HCT116 (cell line): ENCODE measurements at regions not wholly inside any gene's neighbourhood (a gene's known extent, or its start where the extent isn't known, plus 50 kb on each side); places are given as distances from the start of the nearest gene placed in this dataset.

Experiments
- ATAC-seq: fragments of 200-7000 bp; cut with Tn5 transposase; 2 replicates; pipeline ENCODE4 v1.9.1; 2020; ENCODE audit warnings: mild to moderate bottlenecking, moderate library complexity
- BruUV-seq: library from RNA; stranded (reverse); fragments of 400-500 nt; replicated peaks from 2 replicates; lab custom pipeline; 2021; lab: Mats Ljungman, UMichigan
- CTCF ChIA-PET: fragments of 300-600 bp; sonication (Branson Sonifier 250); formaldehyde crosslinking; loops from one replicate; lab custom pipeline; 2021; ENCODE audit warnings: antibody characterized with exemption; lab: Charles Lee
- POLR2A ChIA-PET: fragments of 300-600, 350-600 bp; sonication (Branson Sonifier 250); formaldehyde crosslinking; loops from one replicate; lab custom pipeline; 2021; ENCODE audit warnings: antibody characterized with exemption; lab: Charles Lee
- RAD21 ChIA-PET, 2 experiments: fragments of 300-600 bp; sonication (Branson Sonifier 250); formaldehyde crosslinking; loops; one replicate each; lab custom pipeline; 2023; ENCODE audit warnings: low total read pairs in 2 of 2; ENCODE audit not compliant: uncharacterized antibody in 2 of 2, unreplicated experiment in 2 of 2, low non-redundant PET in 1 of 2; lab: Charles Lee
- DNase-seq: peaks from one replicate; pipeline ENCODE4 v3.0.0-alpha.2; 2010; ENCODE audit warnings: low read depth, low spot score
- H2AFZ ChIP-seq: fragments of 200-600 bp; shearing (Covaris generic), sonication (generic); 2 replicates; pipeline ENCODE4 v1.6.1; 2017; ENCODE audit warnings: low read depth, mixed run types, mixed read lengths, antibody characterized with exemption, low read length; ENCODE audit not compliant: poor library complexity, severe bottlenecking
- H3K27ac ChIP-seq: 2 replicates; pipeline ENCODE4 v1.5.1; 2012; ENCODE audit warnings: low read depth, low read length
- H3K27me3 ChIP-seq: fragments of 200-600 bp; sonication (generic); 2 replicates; pipeline ENCODE4 v1.6.1; 2016; ENCODE audit warnings: mixed run types, low read length, mixed read lengths; ENCODE audit not compliant: insufficient read depth
- H3K36me3 ChIP-seq, 2 experiments: fragments of 200-500 bp in 1 of 2; fragments of 200-600 bp in 1 of 2; sonication (Bioruptor generic) in 1 of 2; sonication (generic) in 1 of 2; 2 replicates each; pipeline versions ENCODE4 v1.5.1 to v1.6.1; 2014 to 2016; ENCODE audit warnings: low read length in 2 of 2, inconsistent platforms in 1 of 2, mixed read lengths in 1 of 2, mixed run types in 1 of 2; ENCODE audit not compliant: insufficient read depth in 2 of 2, control insufficient read depth in 1 of 2
- H3K4me1 ChIP-seq, 2 experiments: fragments of 200-600 bp in 1 of 2; sonication (generic) in 1 of 2; 2 replicates each; pipeline versions ENCODE4 v1.5.1 to v1.6.1; 2012 to 2017; ENCODE audit warnings: low read length in 2 of 2, inconsistent platforms in 1 of 2, mild to moderate bottlenecking in 1 of 2, mixed read lengths in 1 of 2, mixed run types in 1 of 2, moderate library complexity in 1 of 2; ENCODE audit not compliant: insufficient read depth in 2 of 2, control insufficient read depth in 1 of 2
- H3K4me2 ChIP-seq: fragments of 200-600 bp; sonication (generic); 2 replicates; pipeline ENCODE4 v1.6.1; 2017; ENCODE audit warnings: mixed run types, low read length, mixed read lengths
- H3K4me3 ChIP-seq, 2 experiments: fragments of 200-600 bp in 1 of 2; sonication (generic) in 1 of 2; replicated peaks in 1 of 2; 2 replicates each; pipeline ENCODE4 v1.5.1; 2011 to 2016; ENCODE audit warnings: low read length in 2 of 2, control low read depth in 1 of 2, low read depth in 1 of 2, mild to moderate bottlenecking in 1 of 2, mixed read lengths in 1 of 2, mixed run types in 1 of 2
- H3K79me2 ChIP-seq: fragments of 200-600 bp; sonication (generic); 2 replicates; pipeline ENCODE4 v1.6.1; 2017; ENCODE audit warnings: mild to moderate bottlenecking, mixed run types, low read length, moderate library complexity, mixed read lengths; ENCODE audit not compliant: insufficient read depth
- H3K9ac ChIP-seq: fragments of 200-600 bp; sonication (generic); 2 replicates; pipeline ENCODE4 v1.6.1; 2016; ENCODE audit warnings: low read length, mixed read lengths
- H3K9me2 ChIP-seq: fragments of 200-600 bp; sonication (generic), shearing (Covaris generic); 2 replicates; pipeline ENCODE4 v1.6.1; 2017; ENCODE audit warnings: mixed run types, mild to moderate bottlenecking, moderate library complexity; ENCODE audit not compliant: insufficient read depth
- H3K9me3 ChIP-seq, 2 experiments: fragments of 200-500 bp in 1 of 2; fragments of 200-600 bp in 1 of 2; sonication (Bioruptor generic) in 1 of 2; sonication (generic) in 1 of 2; 2 replicates each; pipeline ENCODE4 v1.6.1; 2014 to 2017; ENCODE audit warnings: low read length in 2 of 2, mixed read lengths in 2 of 2, inconsistent platforms in 1 of 2, low read depth in 1 of 2, mild to moderate bottlenecking in 1 of 2, mixed run types in 1 of 2, moderate library complexity in 1 of 2; ENCODE audit not compliant: control insufficient read depth in 1 of 2, insufficient read depth in 1 of 2
- H4K20me1 ChIP-seq: fragments of 200-600 bp; sonication (generic), shearing (Covaris generic); 2 replicates; pipeline ENCODE4 v1.6.1; 2017; ENCODE audit warnings: mixed run types, mild to moderate bottlenecking, moderate library complexity; ENCODE audit not compliant: insufficient read depth
- CBX3 ChIP-seq: IDR thresholded peaks from 2 replicates; pipeline ENCODE4 v1.6.1; 2012; ENCODE audit warnings: low read depth
- CEBPB ChIP-seq: IDR thresholded peaks from 2 replicates; pipeline ENCODE4 v1.6.1; 2012; ENCODE audit warnings: low read depth
- CTCF ChIP-seq, 3 experiments: fragments of 200-600 bp in 1 of 3; sonication (generic) in 1 of 3; IDR thresholded peaks in 2 of 3; conservative IDR thresholded peaks in 1 of 3; 2 replicates each; pipeline ENCODE4 v1.5.1; 2012 to 2017; ENCODE audit warnings: low read depth in 2 of 3, low read length in 2 of 3, antibody characterized with exemption in 1 of 3, borderline replicate concordance in 1 of 3, control low read depth in 1 of 3, mild to moderate bottlenecking in 1 of 3, mixed read lengths in 1 of 3, mixed run types in 1 of 3, moderate library complexity in 1 of 3; ENCODE audit not compliant: insufficient read depth in 1 of 3
- EGR1 ChIP-seq: IDR thresholded peaks from 2 replicates; pipeline ENCODE4 v1.6.1; 2012; ENCODE audit warnings: low read depth
- ELF1 ChIP-seq: IDR thresholded peaks from 2 replicates; pipeline ENCODE4 v1.6.1; 2012; ENCODE audit warnings: low read depth, borderline replicate concordance
- EZH2 ChIP-seq: fragments of 200-600 bp; sonication (generic); IDR thresholded peaks from 2 replicates; pipeline ENCODE4 v1.6.1; 2017; ENCODE audit warnings: antibody characterized with exemption, mixed run types
- FOSL1 ChIP-seq: IDR thresholded peaks from 2 replicates; pipeline ENCODE4 v1.6.1; 2012; ENCODE audit warnings: low read depth
- POLR2A ChIP-seq: IDR thresholded peaks from 2 replicates; pipeline ENCODE4 v1.7.0; 2011; ENCODE audit warnings: borderline replicate concordance; ENCODE audit not compliant: insufficient read depth, insufficient read length; ENCODE audit errors: extremely low read depth
- RAD21 ChIP-seq: IDR thresholded peaks from 2 replicates; pipeline ENCODE4 v1.6.1; 2012; ENCODE audit warnings: low read depth, mild to moderate bottlenecking
- REST ChIP-seq: IDR thresholded peaks from 2 replicates; pipeline ENCODE4 v1.6.1; 2012; ENCODE audit warnings: low read depth
- SIN3A ChIP-seq: IDR thresholded peaks from 2 replicates; pipeline ENCODE4 v1.6.1; 2012; ENCODE audit warnings: low read depth
- SP1 ChIP-seq: IDR thresholded peaks from 2 replicates; pipeline ENCODE4 v1.6.1; 2012; ENCODE audit warnings: low read depth
- TCF7L2 ChIP-seq: IDR thresholded peaks from 2 replicates; pipeline ENCODE4 v1.7.0; 2011; ENCODE audit warnings: borderline replicate concordance, inconsistent platforms; ENCODE audit not compliant: insufficient read depth, insufficient read length; ENCODE audit errors: extremely low read depth
- YY1 ChIP-seq: IDR thresholded peaks from 2 replicates; pipeline ENCODE4 v1.6.1; 2011; ENCODE audit warnings: low read length, low read depth, moderate library complexity, mild to moderate bottlenecking; ENCODE audit not compliant: insufficient replicate concordance; ENCODE audit errors: extremely low read depth
- ZNF274 ChIP-seq: fragments of 200-500 bp; sonication (Bioruptor generic); IDR thresholded peaks from 2 replicates; pipeline ENCODE4 v1.6.1; 2014; ENCODE audit warnings: mild to moderate bottlenecking, low read depth, low read length, inconsistent platforms
- intact Hi-C: fragments of 100-400 bp; cut with micrococcal nuclease; formaldehyde crosslinking; loops from 2 replicates; pipeline ENCODE4 v1.10.0; 2022
- TF ChIP-seq, protein P1 (sequence below): IDR thresholded peaks from 2 replicates; pipeline ENCODE4 v1.6.1; 2011; ENCODE audit warnings: mild to moderate bottlenecking, low read length, moderate library complexity; ENCODE audit not compliant: insufficient replicate concordance; ENCODE audit errors: extremely low read depth

GRCh38 chr4:26267087-26267486, 53.7 kb upstream of the RBPJ start:
- intact Hi-C loops, result no loop called here
- ChIA-PET RAD21 (no interaction called here), CTCF (no interaction called here)
- no peak for ATAC-seq
- Histone ChIP-seq H3K79me2 (no peaks in the 10 kb centered on the region), H3K4me1 (peaks cover 0 to 4% of the 10 kb centered on the region in 2 experiments; a peak in 1 of 4 replicates), H3K27ac (no peak overlapping the region)
- TF ChIP-seq FOSL1, result no peak
- TF ChIP-seq, protein P1, sequence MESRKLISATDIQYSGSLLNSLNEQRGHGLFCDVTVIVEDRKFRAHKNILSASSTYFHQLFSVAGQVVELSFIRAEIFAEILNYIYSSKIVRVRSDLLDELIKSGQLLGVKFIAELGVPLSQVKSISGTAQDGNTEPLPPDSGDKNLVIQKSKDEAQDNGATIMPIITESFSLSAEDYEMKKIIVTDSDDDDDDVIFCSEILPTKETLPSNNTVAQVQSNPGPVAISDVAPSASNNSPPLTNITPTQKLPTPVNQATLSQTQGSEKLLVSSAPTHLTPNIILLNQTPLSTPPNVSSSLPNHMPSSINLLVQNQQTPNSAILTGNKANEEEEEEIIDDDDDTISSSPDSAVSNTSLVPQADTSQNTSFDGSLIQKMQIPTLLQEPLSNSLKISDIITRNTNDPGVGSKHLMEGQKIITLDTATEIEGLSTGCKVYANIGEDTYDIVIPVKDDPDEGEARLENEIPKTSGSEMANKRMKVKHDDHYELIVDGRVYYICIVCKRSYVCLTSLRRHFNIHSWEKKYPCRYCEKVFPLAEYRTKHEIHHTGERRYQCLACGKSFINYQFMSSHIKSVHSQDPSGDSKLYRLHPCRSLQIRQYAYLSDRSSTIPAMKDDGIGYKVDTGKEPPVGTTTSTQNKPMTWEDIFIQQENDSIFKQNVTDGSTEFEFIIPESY, result no peak
- no peak for TF ChIP-seq RAD21
- no peak for TF ChIP-seq ZNF274
- no peak for TF ChIP-seq CTCF (IDR thresholded peaks at IDR 0.05 in 2 of 3, conservative IDR thresholded peaks at IDR 0.05 in 1 of 3; ENCODE audit: borderline replicate concordance in 1 of 3, insufficient read depth in 1 of 3, low read depth in 2 of 3, low read length in 2 of 3)
- TF ChIP-seq ELF1, result no peak
- no peak for TF ChIP-seq SP1
- no peak for TF ChIP-seq SIN3A
- TF ChIP-seq TCF7L2, result no peak
- TF ChIP-seq CBX3, result no peak
- no peak for TF ChIP-seq CEBPB
- TF ChIP-seq POLR2A, result no peak
- no peak for TF ChIP-seq EGR1
- TF ChIP-seq EZH2, result no peak
- TF ChIP-seq REST, result no peak
- TF ChIP-seq YY1, result no peak
- TF ChIP-seq, all 23 proteins: peak for 0
- Histone ChIP-seq H3K36me3 (no peaks in the 10 kb centered on the region), H4K20me1 (no peaks in the 10 kb centered on the region), H2AFZ (no peak overlapping the region), H3K4me3 (no peak overlapping the region), H3K9me3 (no peaks in the 10 kb centered on the region), H3K4me2 (no peak overlapping the region), H3K27me3 (no peaks in the 10 kb centered on the region), H3K9me2 (no peaks in the 10 kb centered on the region), H3K9ac (no peak overlapping the region)
- no TSS peak for BruUV-seq
- no peak for DNase-seq
- POLR2A ChIA-PET, result no interaction called here
